Osteocyte (in vitro differentiated cells): ENCODE measurements at regions not wholly inside any gene's neighbourhood (a gene's known extent, or its start where the extent isn't known, plus 50 kb on each side); places are given as distances from the start of the nearest gene placed in this dataset.

ENCODE experiments used
- DNase-seq: peaks from one replicate; pipeline ENCODE4 v3.0.0; 2021; ENCODE audit warnings: mixed read lengths; ENCODE audit not compliant: unreplicated experiment; ENCODE audit errors: extremely low spot score
- H3K27ac Mint-ChIP-seq: one replicate; pipeline ENCODE4 v1.8.0; 2021; ENCODE audit warnings: mild to moderate bottlenecking, mixed read lengths; ENCODE audit not compliant: unreplicated experiment
- H3K27me3 Mint-ChIP-seq: one replicate; pipeline ENCODE4 v1.8.0; 2021; ENCODE audit warnings: mixed read lengths; ENCODE audit not compliant: unreplicated experiment
- H3K36me3 Mint-ChIP-seq: one replicate; pipeline ENCODE4 v1.8.0; 2021; ENCODE audit warnings: mixed read lengths; ENCODE audit not compliant: unreplicated experiment
- H3K4me1 Mint-ChIP-seq: one replicate; pipeline ENCODE4 v1.8.0; 2021; ENCODE audit warnings: mixed read lengths; ENCODE audit not compliant: unreplicated experiment
- H3K4me3 Mint-ChIP-seq: one replicate; pipeline ENCODE4 v1.8.0; 2021; ENCODE audit warnings: mild to moderate bottlenecking, moderate library complexity, mixed read lengths; ENCODE audit not compliant: unreplicated experiment
- H3K9me3 Mint-ChIP-seq: one replicate; pipeline ENCODE4 v1.8.0; 2021; ENCODE audit warnings: mixed read lengths; ENCODE audit not compliant: unreplicated experiment
- CTCF ChIP-seq: fragments of 200-600 bp; sonication (generic); IDR thresholded peaks from 2 replicates; pipeline ENCODE4 v1.5.0; 2021; ENCODE audit warnings: antibody characterized with exemption, mild to moderate bottlenecking, moderate library complexity

GRCh38 chrX:40158036-40158706 lies 60.4 kb upstream of the BCOR start:
- peak overlapping the region; percentile 85 for H3K27ac Mint-ChIP-seq
- TF ChIP-seq CTCF: peak; percentile 46
- no peaks in the 10 kb centered on the region for H3K36me3 Mint-ChIP-seq
- peaks cover 28% of the 10 kb centered on the region for H3K4me1 Mint-ChIP-seq
- H3K4me3 Mint-ChIP-seq: peak overlapping the region; percentile 61
- DNase-seq: no peak
- H3K27me3 Mint-ChIP-seq: no peaks in the 10 kb centered on the region
- no peaks in the 10 kb centered on the region for H3K9me3 Mint-ChIP-seq

GRCh38 chrX:40157228-40158035 lies 59.7 kb upstream of the BCOR start:
- TF ChIP-seq CTCF: no peak
- Mint-ChIP-seq H3K4me1 (peaks cover 32% of the 10 kb centered on the region), H3K36me3 (no peaks in the 10 kb centered on the region), H3K27me3 (no peaks in the 10 kb centered on the region), H3K27ac (peak overlapping the region; percentile 65), H3K4me3 (peak overlapping the region; percentile 32), H3K9me3 (no peaks in the 10 kb centered on the region)
- DNase-seq: no peak

GRCh38 chrX:40156470-40157227 lies 58.9 kb upstream of the BCOR start:
- Mint-ChIP-seq H3K36me3 (no peaks in the 10 kb centered on the region), H3K9me3 (no peaks in the 10 kb centered on the region), H3K4me1 (peaks cover 39% of the 10 kb centered on the region), H3K27me3 (no peaks in the 10 kb centered on the region), H3K27ac (peak overlapping the region; percentile 65), H3K4me3 (no peak overlapping the region)
- TF ChIP-seq CTCF: no peak
- DNase-seq: no peak

- H3K27ac Mint-ChIP-seq: peak overlapping the region; percentile 78
- TF ChIP-seq CTCF: no peak
- no peaks in the 10 kb centered on the region for H3K27me3 Mint-ChIP-seq
- peak overlapping the region; percentile 67 for H3K4me3 Mint-ChIP-seq
- peaks cover 44% of the 10 kb centered on the region for H3K4me1 Mint-ChIP-seq
- no peak for DNase-seq
- no peaks in the 10 kb centered on the region for H3K36me3 Mint-ChIP-seq
- H3K9me3 Mint-ChIP-seq: no peaks in the 10 kb centered on the region
Measured at GRCh38 chrX:40155589-40156469, 58.1 kb upstream of the BCOR start.
